HG02678 (cell line): ENCODE measurements at regions not wholly inside any gene's neighbourhood (a gene's known extent, or its start where the extent isn't known, plus 50 kb on each side); places are given as distances from the start of the nearest gene placed in this dataset.

Experiments used
- ATAC-seq: cut with Tn5 transposase; IDR thresholded peaks from one replicate; pipeline ENCODE4 v1.9.1; 2021; ENCODE audit warnings: mild to moderate bottlenecking, moderate library complexity; ENCODE audit not compliant: unreplicated experiment

DNA sequence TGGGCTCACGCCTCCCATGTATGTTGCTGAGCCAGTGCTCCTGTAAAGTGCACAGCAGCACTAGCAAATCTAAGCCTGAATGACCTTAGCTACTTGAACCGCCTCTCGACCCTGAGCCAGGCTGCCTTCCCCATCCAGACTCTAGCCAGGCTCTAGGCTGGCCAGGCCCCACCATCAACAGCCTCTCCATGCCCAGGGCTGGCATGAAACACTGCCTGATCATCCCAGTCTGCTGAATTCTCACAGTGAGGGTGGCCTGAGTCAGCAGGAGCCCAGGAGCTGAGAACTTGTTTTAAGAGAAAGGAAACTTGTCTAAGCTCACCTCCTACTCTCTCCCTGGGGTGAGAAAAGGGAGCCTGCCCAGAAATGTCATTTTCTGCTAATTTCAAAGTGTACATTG is 733.3 kb downstream of the PTPRU start:
- no peak for ATAC-seq

DNA sequence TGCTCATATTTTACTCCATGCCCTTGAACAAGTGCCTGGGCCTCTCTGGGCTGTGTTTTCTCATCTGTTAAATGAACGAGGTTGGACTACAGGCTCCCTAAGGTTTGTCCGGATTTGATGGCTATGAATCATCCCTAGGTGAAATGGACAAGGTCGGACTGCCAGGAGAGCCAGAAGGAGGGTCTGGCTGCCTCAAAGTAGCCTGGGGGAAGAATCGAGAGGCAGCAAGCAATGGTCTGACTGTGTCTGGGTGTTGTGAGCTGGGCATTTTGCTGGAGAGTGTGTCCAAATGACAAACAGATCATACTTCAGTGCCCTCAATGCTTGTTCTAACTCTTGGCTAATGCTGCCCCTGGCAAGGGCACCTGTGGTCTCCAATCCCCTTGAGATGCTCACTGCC is 730.9 kb downstream of the PTPRU start:
- ATAC-seq = no peak

DNA sequence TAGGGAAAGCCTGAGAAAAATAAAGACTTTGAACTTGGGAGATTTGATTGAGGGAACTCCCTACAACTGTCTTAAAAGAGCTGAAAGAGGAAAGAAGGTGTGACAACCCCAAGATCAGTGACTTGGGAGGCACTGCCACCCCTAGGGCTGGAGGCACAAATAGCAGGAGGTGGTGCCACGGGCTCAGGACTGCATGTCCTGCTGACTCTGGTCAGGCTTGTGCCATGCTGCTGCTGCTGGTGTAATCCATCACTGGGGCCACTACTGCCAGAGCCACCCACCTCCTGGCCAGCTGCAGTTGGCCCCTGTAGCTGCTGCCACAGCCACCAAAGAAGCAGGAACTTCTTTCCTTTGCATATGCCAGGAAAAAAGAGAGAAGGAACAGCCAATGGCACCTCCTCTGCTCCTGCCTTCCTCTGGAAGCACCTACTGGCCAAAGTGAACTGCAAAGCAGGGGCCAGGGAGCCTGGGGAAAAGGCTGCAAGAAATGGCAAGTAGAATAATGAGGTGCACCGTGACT is 730.3 kb downstream of the PTPRU start:
- ATAC-seq = no peak

DNA sequence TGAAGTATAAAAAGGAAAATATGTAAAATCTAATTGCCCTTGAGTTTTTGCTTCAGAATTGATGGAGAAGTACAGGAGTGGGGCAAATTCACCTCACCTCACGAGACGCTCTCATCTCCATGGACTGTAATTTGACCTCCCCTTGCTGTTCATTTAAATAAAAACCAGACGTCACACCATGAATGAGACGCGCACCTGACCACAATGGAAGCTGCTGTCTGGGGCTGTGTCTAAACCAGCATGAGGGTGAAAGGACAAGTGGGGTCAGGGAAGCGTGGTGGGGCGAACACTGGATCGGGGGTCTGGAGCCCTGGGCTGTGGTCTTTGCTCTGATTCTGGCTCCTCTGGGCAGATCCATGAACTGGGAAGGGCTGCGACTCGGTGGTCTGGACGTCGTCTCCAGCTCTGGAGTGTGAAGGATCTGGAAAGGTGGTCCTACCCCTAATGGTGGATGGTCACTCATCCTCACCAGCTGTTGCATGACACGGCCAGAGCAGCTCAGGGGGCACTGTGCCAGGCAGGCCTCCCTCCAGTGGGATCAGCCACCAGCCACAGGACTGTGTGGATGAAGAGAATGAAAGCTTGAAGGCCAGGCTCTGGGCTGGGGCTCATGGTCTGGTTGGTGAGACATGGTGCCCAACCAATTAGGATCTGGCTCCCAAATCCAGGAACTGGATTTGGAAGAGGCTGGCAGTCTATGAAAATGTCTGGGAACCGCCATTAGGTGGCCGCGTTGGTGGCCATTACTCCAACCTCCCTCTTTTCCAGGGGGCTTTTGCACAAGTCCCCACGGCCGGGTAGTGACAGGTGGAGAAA is 728.6 kb downstream of the PTPRU start:
- no peak for ATAC-seq

DNA sequence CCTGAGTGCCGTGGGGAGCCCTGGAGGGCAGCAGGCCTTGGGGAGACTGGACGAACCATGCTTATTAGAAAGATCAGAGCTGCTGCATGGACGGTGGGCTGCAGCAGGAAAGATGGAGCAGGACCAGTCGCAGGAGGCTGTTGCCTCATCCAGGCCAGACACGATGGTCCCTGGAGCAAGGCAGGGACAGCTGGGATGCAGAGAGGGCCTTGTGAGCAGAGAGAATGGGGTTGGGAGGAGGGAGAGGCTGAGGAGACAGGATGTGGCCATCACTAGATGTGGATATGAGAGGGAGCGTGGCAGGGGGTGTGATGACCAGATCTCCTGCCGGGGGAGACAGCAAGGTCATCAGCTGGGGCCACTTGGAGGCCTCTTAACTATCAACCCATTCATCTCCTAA is 727.6 kb downstream of the PTPRU start:
- no peak for ATAC-seq

DNA sequence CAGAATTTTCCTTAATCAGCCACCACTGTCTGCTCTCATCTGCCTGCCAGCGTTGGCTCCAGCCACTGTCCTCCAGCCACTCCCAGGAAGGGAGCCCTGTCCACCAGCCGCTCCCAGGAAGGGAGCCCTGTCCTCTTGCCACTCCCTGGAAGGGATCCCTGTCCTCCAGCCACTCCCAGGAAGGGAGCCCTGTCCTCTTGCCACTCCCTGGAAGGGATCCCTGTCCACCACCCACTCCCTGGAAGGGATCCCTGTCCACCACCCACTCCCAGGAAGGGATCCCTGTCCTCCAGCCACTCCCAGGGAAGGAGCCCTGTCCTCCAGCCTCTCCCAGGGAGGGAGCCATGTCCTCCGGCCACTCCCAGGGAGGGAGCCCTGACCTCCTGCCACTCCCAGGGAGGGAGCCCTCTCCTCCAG is 726.5 kb downstream of the PTPRU start:
- ATAC-seq = no peak

DNA sequence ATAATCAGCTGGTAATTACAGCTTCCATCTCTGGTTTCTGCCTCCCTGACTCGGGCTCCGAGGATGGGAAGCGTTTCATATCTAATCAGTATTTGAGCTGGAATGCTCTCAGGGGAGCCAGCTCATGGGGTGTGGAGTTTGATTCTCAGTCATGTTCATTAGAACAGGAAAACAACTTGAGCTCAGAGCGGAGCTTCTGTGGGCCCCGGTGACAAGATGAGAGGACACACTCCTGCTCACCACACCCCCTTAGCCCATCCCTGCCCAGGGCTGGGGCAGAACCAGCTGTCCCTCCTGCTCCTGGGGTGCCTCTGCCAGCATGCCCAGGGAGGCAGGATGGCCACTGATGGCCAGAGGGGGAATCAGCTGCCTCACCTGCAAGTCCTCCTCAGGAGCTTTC is 726.0 kb downstream of the PTPRU start:
- no peak for ATAC-seq

DNA sequence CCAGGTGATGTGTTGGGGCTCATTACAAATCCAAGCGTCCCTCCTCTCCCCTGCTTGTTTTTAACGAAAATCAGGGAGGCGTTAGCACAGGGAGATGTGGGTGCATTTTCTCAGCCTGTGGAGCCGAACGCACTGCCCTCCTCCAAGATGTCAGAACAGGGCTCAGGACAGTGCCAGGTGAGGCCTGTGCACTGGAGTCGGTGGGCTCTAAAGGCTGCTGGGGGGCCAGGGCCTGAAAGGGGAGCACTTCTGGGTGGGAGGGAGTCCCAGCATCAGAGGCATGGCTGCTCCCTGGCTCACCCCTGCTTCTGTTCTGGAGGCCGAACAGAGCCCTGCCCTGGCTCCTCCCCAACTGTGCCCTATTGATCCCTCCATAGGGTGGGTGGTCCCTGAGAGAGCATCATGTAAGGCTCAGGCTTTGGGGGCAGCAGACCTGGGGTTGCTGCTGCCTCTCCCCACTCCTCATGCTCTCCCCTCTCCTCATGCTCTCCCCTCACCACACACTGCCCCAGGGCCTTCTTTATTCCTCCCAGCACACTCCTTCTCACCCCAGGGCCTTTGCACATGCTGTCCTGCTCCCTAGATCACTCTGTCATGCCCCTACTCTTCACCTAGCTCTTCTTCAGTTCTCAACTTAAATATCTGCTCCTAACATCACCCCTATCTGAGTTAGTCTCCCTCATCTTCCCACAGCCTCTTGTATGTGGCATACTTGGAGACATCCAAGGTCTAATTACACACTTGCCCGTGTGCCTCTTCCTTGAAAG is 725.2 kb downstream of the PTPRU start:
- no peak for ATAC-seq

DNA sequence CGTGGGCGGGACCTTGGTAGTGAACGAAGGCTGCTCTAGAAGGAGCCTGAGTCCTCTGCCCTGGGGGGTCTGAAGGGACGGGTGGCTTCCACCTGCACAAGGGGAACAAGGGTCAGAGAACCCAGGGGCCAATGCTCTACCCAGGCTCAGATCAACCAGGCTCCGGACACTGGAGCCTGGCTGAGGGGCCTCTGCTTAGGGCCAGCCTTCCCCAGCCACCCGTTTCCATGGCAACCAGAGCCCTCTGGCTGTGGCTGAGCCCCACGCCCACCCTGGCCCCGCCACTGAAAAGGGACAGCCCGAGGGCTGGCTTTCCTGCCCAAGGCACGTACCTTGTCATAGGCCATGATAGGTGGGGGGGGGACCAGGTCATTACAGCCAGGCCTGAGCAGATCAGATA is 724.6 kb downstream of the PTPRU start:
- ATAC-seq = no peak

DNA sequence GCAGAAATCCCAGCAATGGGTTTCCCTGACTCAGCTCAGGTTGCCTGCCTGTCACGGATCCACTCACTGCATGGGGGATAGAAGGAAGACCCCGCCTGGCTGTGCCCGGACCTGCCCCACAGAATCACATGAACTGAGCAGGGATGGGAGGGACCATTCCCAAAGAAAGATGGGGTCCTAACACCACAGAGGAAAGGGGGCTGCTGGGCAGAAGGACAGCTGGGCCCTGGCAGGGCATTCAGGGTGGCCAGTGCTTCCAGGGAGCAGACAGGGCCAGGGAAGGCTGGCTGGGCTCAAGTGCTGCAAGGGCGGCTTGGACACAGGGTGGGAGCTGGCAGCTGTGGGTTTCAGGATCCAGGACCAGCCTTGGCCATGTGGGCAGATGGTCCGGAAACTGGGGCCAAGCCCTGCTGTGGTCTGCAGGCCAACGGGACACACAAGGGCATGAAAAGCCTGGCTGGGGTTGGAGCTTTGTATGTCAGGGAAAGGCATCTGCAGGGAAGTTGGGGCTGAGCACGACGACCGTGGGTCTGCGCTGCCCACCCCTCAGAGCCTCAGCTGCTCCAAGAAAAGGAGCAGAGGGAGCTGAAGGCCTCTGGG is 723.9 kb downstream of the PTPRU start:
- no peak for ATAC-seq

DNA sequence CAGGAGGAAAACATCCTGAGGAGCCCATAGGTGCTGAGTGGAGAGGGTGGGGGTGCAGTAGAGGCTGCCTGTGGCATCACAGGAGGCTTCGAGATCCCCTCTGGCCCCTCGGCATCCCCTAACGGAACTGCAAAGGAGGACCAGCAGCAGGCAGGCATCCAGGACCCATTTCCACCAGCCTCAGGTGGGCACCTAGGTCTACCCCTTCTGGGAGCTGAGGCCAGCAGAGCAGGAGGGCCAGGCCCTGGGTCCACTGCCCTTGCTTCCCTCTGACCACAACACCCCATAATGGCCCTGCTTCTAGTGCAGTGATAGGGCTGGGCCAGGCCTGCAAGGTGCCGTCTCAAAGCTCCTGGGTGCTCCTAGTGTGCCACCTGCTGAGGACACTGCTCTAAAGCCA is 723.0 kb downstream of the PTPRU start:
- no peak for ATAC-seq

DNA sequence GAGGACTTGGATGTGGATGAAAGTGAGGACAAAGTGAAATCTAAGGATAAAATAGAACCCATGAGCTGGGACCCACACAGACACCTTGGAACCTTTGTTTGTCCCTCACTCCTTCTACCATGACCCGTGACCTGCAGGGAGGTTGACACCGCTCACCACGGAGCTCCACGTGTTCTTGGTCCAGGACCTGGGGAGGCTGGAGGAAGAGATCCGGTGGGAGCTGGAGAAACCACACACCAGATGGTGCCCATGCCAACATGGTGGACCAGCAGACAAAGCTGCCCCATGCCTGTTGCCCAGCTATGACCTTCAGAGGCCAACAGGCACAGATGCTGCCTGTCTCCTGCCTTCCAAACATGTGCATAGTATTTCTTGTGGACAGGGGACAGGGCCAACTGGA is 721.9 kb downstream of the PTPRU start:
- ATAC-seq = no peak

DNA sequence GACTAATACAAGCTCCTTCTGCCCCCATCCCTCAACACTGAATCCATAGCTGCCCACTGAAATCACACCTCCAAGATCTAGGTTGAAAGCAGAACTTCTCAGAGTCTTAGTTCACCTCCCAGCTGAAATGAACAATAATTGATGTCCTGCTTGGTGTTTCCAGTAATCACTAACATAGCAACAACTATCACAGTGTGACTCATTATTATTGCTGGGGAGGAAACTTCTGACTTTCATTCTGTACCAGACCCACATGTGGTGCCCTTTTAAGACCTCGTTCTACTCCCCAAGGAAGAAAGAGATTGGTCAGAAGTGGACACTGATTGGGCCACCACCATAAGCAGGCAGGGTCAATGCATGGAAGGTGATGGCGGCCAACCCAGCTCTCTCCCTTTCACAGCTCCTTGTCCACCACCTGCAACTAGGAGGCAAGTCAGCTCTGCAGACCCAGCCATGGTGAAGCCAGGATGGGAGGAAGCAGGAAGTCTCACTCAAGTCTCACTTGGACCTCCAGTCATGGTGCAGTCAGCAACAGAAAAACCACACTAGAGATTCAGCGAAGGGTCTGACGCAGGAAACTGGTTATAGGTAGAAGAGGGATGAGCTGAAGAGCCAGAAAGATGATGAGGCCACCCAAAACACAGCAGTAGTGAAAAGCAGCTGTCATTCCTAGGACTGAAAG is 720.2 kb downstream of the PTPRU start:
- ATAC-seq = no peak

DNA sequence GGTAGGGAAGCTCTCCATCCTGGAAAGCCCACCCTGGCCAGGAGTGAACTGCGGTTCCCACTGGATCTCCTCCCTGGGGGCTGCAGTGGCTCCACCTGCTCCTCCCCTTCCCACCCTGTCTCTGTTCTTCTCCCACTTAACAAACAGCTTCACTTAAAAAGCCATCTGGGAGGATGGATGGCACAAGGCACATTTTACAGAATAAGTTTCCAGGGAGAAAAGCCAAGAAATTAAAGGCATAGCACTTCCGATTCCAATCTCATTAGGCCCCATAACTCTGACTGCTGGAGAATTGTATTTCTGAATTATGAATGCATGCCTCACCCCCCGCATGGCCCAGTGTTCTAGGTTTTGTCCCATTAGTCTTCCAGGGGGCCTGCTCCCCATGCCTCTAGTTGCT is 718.3 kb downstream of the PTPRU start:
- ATAC-seq = no peak

DNA sequence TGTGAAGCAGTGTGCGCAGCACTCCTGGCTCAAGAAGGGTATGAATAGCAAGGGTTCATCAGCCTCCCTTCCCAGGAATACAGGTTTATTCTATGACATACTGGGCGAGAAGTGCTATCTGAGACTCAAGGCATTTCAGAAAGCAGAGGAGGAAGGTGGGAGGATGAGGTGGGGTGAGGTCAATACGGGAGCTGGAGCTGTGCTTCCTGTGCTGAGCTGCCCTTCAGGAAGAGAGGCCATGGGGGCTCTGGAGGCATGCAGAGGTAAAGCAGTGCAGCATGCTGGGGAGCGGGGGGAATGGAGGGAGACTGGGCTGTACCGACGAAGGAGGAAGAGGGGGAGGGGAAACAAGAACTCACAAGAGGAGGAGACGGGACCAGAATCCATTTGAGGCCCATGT is 717.6 kb downstream of the PTPRU start:
- no peak for ATAC-seq

DNA sequence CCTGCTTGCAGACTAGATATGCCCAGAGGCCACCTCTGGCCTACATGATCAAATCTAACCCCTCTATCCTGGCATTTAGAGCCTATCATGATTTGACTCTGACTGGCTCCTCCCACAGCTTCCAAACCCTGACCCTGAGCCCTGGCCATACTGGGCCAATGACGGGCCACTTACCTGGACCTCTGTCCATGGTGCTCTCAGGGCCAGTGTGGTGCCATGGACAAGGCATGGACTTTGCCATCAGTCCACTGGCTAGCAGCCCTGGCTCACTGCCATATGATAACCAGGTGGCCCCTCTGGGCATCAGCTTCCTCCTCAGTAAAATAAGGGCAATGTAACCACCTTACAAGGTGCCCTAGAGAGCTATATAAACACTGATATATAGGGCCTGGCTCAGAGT is 713.4 kb downstream of the PTPRU start:
- ATAC-seq = no peak

DNA sequence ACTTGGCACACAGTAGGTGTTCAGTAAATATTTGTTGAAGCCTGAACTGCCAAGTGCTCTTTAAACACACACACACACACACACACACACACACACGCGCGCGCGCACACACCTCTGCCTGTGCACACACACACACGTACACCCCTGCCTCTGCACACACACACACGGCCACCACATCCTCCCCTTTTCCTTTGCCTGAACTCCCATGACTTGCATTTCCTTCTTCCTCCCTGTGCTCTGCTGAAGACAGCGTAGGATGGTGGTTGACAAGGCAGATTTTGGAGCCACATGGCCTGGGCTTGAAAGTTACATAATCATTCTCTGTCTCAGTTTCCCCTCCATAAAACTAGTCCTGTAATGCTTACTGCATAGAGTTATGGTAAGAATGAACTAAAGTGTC is 712.3 kb downstream of the PTPRU start:
- no peak for ATAC-seq

DNA sequence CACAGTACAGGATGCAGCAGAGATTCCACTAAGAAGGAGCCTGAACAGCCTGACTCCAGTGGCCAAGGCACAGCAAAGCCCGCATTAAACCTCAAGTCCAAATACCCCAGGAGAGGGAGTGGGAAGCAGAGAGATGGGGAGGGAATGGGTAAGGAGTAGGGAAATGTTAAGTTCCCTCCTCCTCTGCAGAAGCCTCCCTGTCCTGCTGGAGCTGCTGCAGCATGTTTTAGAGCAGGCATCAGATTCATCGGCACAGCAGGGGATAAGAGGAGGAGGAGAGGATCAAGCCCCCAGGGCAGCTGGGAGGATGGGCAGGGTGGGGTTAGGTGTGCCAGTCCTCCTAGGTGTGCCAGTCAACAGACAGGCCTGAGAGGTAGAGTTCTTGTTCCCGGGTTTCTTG is 709.7 kb downstream of the PTPRU start:
- no peak for ATAC-seq

DNA sequence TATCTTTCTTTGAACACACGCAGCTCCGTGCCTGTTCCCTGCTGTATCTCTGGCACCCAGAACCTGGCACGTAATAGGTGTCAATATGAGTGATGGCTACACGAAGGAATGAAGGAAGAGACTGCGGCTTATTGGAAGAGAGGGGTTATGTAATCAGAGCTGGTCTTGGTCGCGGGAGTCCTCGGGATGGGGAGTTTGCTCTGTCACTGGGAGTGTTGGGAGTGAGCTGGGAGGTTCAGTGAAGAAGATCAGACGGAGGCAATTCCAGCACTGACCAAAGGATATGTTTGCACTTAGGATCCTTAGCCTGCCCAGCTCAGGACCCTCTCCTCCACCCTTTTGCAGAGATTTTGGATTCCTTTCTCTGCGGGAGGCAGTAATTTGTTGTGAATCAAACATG is 709.1 kb downstream of the PTPRU start:
- ATAC-seq = no peak

DNA sequence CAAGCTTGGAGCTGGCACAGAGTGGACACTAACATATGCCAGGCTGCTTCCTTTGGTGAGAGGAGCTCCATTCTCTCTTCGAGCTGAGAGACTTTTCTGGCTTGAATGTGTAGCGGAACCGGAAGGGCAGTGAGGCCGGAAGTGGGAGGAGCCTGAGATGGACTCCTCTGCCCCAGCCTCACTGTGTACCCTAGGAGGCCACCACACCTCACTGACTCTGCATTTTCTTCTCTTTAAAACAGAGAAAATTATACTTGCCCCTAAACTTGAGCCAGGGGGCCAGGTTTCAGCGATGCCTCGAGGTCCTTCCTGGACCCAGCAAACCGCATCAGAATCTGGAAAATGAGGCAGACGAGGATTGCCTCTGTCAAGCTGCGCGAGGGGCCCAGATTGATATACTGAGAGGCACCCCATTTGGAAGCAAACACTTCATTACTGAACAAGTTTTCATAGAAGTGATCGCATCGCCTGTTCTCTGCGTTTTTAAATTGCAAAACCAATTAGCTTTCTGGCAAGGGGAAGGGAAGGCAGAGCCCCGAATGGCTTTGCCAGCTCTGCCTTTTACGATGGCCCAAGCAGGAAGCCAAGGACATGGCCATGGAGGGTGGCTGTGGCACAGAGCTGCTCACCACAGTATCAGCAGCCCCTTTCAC is 708.1 kb downstream of the PTPRU start:
- ATAC-seq = no peak

DNA sequence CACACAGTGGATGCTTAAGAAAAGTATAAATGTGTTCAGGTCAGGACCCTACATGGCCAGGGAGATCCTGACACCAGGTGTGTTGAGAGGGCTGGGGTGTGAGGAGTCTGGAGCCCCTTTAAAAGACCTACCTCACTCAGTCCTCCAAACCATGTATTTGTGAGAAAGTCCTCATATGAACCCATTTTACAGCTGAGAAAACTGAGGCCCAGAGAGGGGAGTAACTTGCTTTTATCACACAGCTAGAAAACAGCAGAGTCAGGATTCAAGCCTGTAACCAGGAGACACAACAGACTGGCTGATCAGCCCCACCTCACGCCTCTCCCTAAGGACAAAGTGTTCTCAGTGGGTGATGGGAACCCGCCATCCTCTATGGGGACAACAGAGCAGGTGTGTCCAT is 706.7 kb downstream of the PTPRU start:
- ATAC-seq = no peak
